Panc1 (cell line): ENCODE measurements at regions not wholly inside any gene's neighbourhood (a gene's known extent, or its start where the extent isn't known, plus 50 kb on each side); places are given as distances from the start of the nearest gene placed in this dataset.

Experiments used
- POLR2AphosphoS5 ChIP-seq: IDR thresholded peaks from 2 replicates; pipeline ENCODE4 v1.6.1; 2012; ENCODE audit warnings: mild to moderate bottlenecking, low read depth, low read length, moderate library complexity
- TCF7L2 ChIP-seq: IDR thresholded peaks from 2 replicates; pipeline ENCODE4 v1.6.1; 2011; ENCODE audit warnings: mild to moderate bottlenecking, low read depth, low read length, inconsistent platforms
- TF ChIP-seq, protein P1 (sequence below): fragments of 450-650 bp; IDR thresholded peaks from 2 replicates; pipeline ENCODE4 v1.5.1; 2017; ENCODE audit warnings: mild to moderate bottlenecking

- TF ChIP-seq, protein P1, sequence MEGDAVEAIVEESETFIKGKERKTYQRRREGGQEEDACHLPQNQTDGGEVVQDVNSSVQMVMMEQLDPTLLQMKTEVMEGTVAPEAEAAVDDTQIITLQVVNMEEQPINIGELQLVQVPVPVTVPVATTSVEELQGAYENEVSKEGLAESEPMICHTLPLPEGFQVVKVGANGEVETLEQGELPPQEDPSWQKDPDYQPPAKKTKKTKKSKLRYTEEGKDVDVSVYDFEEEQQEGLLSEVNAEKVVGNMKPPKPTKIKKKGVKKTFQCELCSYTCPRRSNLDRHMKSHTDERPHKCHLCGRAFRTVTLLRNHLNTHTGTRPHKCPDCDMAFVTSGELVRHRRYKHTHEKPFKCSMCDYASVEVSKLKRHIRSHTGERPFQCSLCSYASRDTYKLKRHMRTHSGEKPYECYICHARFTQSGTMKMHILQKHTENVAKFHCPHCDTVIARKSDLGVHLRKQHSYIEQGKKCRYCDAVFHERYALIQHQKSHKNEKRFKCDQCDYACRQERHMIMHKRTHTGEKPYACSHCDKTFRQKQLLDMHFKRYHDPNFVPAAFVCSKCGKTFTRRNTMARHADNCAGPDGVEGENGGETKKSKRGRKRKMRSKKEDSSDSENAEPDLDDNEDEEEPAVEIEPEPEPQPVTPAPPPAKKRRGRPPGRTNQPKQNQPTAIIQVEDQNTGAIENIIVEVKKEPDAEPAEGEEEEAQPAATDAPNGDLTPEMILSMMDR = no peak
- TF ChIP-seq TCF7L2 (no peak), POLR2AphosphoS5 (no peak)
These were observed 535.1 kb upstream of the NR2F2 start for GRCh38 chr15:95795386-95795785.
